Hepatocyte (in vitro differentiated cells): ENCODE measurements at regions not wholly inside any gene's neighbourhood (a gene's known extent, or its start where the extent isn't known, plus 50 kb on each side); places are given as distances from the start of the nearest gene placed in this dataset.

Experiments used
- DNase-seq: peaks from one replicate; pipeline ENCODE4 v3.0.0-alpha.2; 2016; ENCODE audit warnings: low spot score
- H2AFZ ChIP-seq: fragments of 200-600 bp; sonication (generic); 2 replicates; pipeline ENCODE4 v1.6.0; 2016; ENCODE audit warnings: antibody characterized with exemption, mild to moderate bottlenecking
- H3K27ac ChIP-seq: fragments of 200-600 bp; sonication (generic); 2 replicates; pipeline ENCODE4 v1.5.1; 2016; ENCODE audit warnings: mild to moderate bottlenecking
- H3K27me3 ChIP-seq: fragments of 200-600 bp; sonication (generic); 2 replicates; pipeline ENCODE4 v1.6.1; 2016
- H3K36me3 ChIP-seq: fragments of 200-600 bp; sonication (generic); replicated peaks from 2 replicates; pipeline ENCODE4 v1.5.1; 2016; ENCODE audit warnings: low read depth; ENCODE audit not compliant: insufficient read depth
- H3K4me1 ChIP-seq: fragments of 200-600 bp; sonication (generic); 2 replicates; pipeline ENCODE4 v1.5.1; 2016; ENCODE audit warnings: mild to moderate bottlenecking, moderate library complexity; ENCODE audit not compliant: insufficient read depth
- H3K4me2 ChIP-seq: fragments of 200-600 bp; sonication (generic); 2 replicates; pipeline ENCODE4 v1.6.0; 2016
- H3K4me3 ChIP-seq: fragments of 200-600 bp; sonication (generic); 2 replicates; pipeline ENCODE4 v1.5.1; 2016; ENCODE audit warnings: mild to moderate bottlenecking
- H3K79me2 ChIP-seq: fragments of 200-600 bp; sonication (generic); 2 replicates; pipeline ENCODE4 v1.6.0; 2017; ENCODE audit warnings: mild to moderate bottlenecking
- H3K9me2 ChIP-seq: fragments of 200-600 bp; sonication (generic); replicated peaks from 2 replicates; pipeline ENCODE4 v1.6.0; 2017; ENCODE audit warnings: mild to moderate bottlenecking; ENCODE audit not compliant: insufficient read depth
- H3K9me3 ChIP-seq: fragments of 200-600 bp; sonication (generic); 2 replicates; pipeline ENCODE4 v1.5.1; 2016; ENCODE audit warnings: low read depth, mild to moderate bottlenecking
- H4K20me1 ChIP-seq: fragments of 200-600 bp; sonication (generic); 2 replicates; pipeline ENCODE4 v1.6.0; 2016; ENCODE audit warnings: mild to moderate bottlenecking; ENCODE audit not compliant: insufficient read depth, poor library complexity, severe bottlenecking
- EZH2 ChIP-seq: fragments of 200-600 bp; sonication (generic); IDR thresholded peaks from 2 replicates; pipeline ENCODE4 v1.6.1; 2016; ENCODE audit warnings: antibody characterized with exemption, mild to moderate bottlenecking, borderline replicate concordance
- EZH2phosphoT487 ChIP-seq: fragments of 200-600 bp; sonication (generic); IDR thresholded peaks from one replicate; pipeline ENCODE4 v1.6.1; 2018; ENCODE audit warnings: antibody characterized with exemption, mild to moderate bottlenecking, low read depth, moderate library complexity; ENCODE audit not compliant: unreplicated experiment, severe bottlenecking
- WGBS: methylation state at CpG from one replicate; pipeline ENCODE4 v1.1.6; 2016; ENCODE audit warnings: low lambda C conversion rate; ENCODE audit errors: missing lambda C conversion rate; 5-methylcytosine and 5-hydroxymethylcytosine counted together
- TF ChIP-seq, protein P1 (sequence below): fragments of 200-600 bp; sonication (generic); IDR thresholded peaks from 2 replicates; pipeline ENCODE4 v1.5.1; 2016; ENCODE audit warnings: antibody characterized with exemption, mild to moderate bottlenecking; ENCODE audit not compliant: poor library complexity

DNA sequence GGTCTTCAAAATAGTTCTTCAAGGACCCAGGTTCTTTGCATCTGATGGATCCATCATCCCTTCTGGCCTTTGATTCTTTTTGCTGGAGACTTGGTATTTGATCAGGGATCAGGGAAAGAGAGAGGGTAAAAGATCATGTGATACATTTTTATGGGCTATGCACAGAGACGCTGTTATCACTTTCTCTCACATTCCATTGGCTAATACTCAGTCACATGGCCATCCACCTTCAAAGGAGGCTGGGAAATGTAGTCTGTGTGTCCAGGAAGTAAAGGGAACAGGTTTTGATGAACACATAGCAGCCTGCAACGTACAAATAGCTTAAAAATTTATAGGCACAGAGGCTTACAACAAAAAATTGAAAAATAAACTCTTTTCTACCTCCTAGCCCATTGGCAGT is 629.6 kb upstream of the FANCL start:
- no peaks in the 10 kb centered on the region for H3K79me2 ChIP-seq
- H3K27ac ChIP-seq, result no peak overlapping the region
- H3K9me3 ChIP-seq, result no peaks in the 10 kb centered on the region
- no peak for TF ChIP-seq EZH2
- TF ChIP-seq, protein P1, sequence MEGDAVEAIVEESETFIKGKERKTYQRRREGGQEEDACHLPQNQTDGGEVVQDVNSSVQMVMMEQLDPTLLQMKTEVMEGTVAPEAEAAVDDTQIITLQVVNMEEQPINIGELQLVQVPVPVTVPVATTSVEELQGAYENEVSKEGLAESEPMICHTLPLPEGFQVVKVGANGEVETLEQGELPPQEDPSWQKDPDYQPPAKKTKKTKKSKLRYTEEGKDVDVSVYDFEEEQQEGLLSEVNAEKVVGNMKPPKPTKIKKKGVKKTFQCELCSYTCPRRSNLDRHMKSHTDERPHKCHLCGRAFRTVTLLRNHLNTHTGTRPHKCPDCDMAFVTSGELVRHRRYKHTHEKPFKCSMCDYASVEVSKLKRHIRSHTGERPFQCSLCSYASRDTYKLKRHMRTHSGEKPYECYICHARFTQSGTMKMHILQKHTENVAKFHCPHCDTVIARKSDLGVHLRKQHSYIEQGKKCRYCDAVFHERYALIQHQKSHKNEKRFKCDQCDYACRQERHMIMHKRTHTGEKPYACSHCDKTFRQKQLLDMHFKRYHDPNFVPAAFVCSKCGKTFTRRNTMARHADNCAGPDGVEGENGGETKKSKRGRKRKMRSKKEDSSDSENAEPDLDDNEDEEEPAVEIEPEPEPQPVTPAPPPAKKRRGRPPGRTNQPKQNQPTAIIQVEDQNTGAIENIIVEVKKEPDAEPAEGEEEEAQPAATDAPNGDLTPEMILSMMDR, result no peak
- TF ChIP-seq EZH2phosphoT487, result no peak
- peaks cover 3% of the 10 kb centered on the region for H3K4me1 ChIP-seq
- H3K9me2 ChIP-seq, result no peaks in the 10 kb centered on the region
- DNase-seq, result peak; percentile 12
- no peaks in the 10 kb centered on the region for H4K20me1 ChIP-seq
- no peak overlapping the region for H3K4me2 ChIP-seq
- H3K4me3 ChIP-seq, result no peak overlapping the region
- no peaks in the 10 kb centered on the region for H3K27me3 ChIP-seq
- 51% methylated on average over 2 of the region's 2 CpGs for WGBS
- H3K36me3 ChIP-seq, result no peaks in the 10 kb centered on the region
- no peak overlapping the region for H2AFZ ChIP-seq

DNA sequence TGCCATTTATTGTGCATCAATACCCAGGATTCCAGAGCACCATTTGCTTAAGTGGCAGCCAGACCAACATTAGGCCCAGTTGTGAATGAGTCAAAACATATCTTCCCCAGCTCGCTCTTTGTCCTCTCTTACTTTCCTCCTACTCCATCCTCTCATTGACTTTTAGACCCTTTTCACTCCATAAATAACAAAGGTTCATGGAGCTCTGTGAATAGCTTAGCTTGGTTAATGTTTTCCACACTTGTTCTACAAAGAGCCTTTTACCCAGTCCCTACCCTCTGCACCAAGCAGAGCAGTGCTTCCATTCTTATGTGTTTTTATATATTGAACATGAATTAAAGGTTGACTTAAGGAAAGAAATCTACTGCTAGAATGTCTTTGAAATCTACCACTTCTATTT is 625.8 kb upstream of the FANCL start:
- Histone ChIP-seq H3K36me3 (no peaks in the 10 kb centered on the region), H3K9me2 (no peaks in the 10 kb centered on the region), H3K4me2 (no peak overlapping the region), H3K4me3 (no peak overlapping the region), H2AFZ (no peak overlapping the region), H3K9me3 (no peaks in the 10 kb centered on the region), H4K20me1 (no peaks in the 10 kb centered on the region), H3K79me2 (no peaks in the 10 kb centered on the region), H3K4me1 (peaks cover 3% of the 10 kb centered on the region), H3K27ac (no peak overlapping the region), H3K27me3 (no peaks in the 10 kb centered on the region)
- WGBS, result 80% methylated on average over 1 of the region's 1 CpG
- TF ChIP-seq, protein P1, result no peak
- TF ChIP-seq EZH2phosphoT487 (no peak), EZH2 (no peak)
- DNase-seq, result peak; percentile 8

DNA sequence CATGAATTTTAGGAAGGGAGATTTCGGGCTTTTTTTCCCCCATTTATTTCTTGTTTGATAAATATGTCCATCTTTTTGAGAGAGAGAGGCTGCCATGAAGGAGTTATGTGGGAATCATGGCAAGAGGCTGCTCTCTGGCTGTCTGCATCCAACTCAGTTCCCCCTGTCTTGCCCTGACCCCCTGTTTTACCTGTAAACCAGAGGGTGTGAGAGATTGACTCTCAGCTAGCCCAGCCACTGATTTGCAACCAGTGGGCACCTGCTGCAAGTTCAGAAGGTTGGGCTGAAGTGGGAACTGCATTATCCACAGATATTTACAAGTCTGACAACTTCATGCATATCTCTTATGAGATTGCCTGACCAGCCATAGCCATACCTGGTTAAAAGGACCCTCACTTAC is 625.4 kb upstream of the FANCL start:
- TF ChIP-seq EZH2 (no peak), EZH2phosphoT487 (no peak)
- TF ChIP-seq, protein P1, result no peak
- WGBS, result 70% methylated on average over 1 of the region's 1 CpG
- no peak overlapping the region for H3K4me2 ChIP-seq

DNA sequence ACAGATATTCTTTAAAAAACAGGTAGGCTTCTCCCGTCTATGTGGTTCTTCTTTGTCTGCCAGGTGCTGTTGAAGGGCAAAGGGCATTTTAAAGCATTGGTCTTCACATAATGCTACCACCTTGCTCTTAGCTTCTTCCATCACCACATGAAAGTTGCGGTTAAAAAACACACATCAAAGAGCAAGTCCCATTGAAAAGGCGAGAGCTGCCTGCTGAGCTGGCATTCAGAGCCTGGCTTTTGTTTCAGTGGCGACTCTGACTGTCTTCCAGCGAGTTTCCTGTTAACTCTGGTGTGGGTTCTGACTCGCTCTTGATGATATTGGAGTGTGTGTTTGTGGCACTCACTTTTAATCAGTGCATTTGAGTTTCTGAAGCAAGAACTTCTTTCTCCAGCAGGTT is 624.9 kb upstream of the FANCL start:
- H3K79me2 ChIP-seq, result no peaks in the 10 kb centered on the region
- H3K36me3 ChIP-seq, result no peaks in the 10 kb centered on the region
- WGBS, result 35% methylated on average over 6 of the region's 6 CpGs
- TF ChIP-seq EZH2 (no peak), EZH2phosphoT487 (no peak)
- TF ChIP-seq, protein P1, result no peak
- H3K4me2 ChIP-seq, result no peak overlapping the region
- H3K27ac ChIP-seq, result no peak overlapping the region
- no peak for DNase-seq
- H4K20me1 ChIP-seq, result no peaks in the 10 kb centered on the region
- H3K9me2 ChIP-seq, result no peaks in the 10 kb centered on the region
- H3K27me3 ChIP-seq, result no peaks in the 10 kb centered on the region
- H3K4me3 ChIP-seq, result no peak overlapping the region
- peaks cover 3% of the 10 kb centered on the region for H3K4me1 ChIP-seq
- H2AFZ ChIP-seq, result no peak overlapping the region
- no peaks in the 10 kb centered on the region for H3K9me3 ChIP-seq

More for the DNA sequence above, 625.4 kb upstream of the FANCL start:
- no peak overlapping the region for H3K4me3 ChIP-seq
- no peaks in the 10 kb centered on the region for H3K27me3 ChIP-seq
- H3K4me1 ChIP-seq, result peaks cover 3% of the 10 kb centered on the region
- H3K79me2 ChIP-seq, result no peaks in the 10 kb centered on the region
- H2AFZ ChIP-seq, result no peak overlapping the region
- no peaks in the 10 kb centered on the region for H3K36me3 ChIP-seq
- no peaks in the 10 kb centered on the region for H3K9me2 ChIP-seq
- H3K27ac ChIP-seq, result no peak overlapping the region
- no peak for DNase-seq
- no peaks in the 10 kb centered on the region for H3K9me3 ChIP-seq
- H4K20me1 ChIP-seq, result no peaks in the 10 kb centered on the region
